ENCODE measurements at regions not wholly inside any gene's neighbourhood (a gene's known extent, or its start where the extent isn't known, plus 50 kb on each side); places are given as distances from the start of the nearest gene placed in this dataset.
"Not testable (repeated sequence)": the region's sequence is repeated elsewhere in the genome, so short reads cannot be mapped to it uniquely, and the experiment has no call there.

GRCh38 chr6:76852776-76853175 is 610.5 kb downstream of the HTR1B start:
- DNase-seq (ENCODE audit: low read depth), result no peak
- TF ChIP-seq, protein P1, sequence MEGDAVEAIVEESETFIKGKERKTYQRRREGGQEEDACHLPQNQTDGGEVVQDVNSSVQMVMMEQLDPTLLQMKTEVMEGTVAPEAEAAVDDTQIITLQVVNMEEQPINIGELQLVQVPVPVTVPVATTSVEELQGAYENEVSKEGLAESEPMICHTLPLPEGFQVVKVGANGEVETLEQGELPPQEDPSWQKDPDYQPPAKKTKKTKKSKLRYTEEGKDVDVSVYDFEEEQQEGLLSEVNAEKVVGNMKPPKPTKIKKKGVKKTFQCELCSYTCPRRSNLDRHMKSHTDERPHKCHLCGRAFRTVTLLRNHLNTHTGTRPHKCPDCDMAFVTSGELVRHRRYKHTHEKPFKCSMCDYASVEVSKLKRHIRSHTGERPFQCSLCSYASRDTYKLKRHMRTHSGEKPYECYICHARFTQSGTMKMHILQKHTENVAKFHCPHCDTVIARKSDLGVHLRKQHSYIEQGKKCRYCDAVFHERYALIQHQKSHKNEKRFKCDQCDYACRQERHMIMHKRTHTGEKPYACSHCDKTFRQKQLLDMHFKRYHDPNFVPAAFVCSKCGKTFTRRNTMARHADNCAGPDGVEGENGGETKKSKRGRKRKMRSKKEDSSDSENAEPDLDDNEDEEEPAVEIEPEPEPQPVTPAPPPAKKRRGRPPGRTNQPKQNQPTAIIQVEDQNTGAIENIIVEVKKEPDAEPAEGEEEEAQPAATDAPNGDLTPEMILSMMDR (IDR thresholded peaks at IDR 0.05; ENCODE audit: low read depth, low read length, missing control alignments), result no peak
- H3K4me3 ChIP-seq (ENCODE audit: low read depth, low read length), result no peak overlapping the region

DNA sequence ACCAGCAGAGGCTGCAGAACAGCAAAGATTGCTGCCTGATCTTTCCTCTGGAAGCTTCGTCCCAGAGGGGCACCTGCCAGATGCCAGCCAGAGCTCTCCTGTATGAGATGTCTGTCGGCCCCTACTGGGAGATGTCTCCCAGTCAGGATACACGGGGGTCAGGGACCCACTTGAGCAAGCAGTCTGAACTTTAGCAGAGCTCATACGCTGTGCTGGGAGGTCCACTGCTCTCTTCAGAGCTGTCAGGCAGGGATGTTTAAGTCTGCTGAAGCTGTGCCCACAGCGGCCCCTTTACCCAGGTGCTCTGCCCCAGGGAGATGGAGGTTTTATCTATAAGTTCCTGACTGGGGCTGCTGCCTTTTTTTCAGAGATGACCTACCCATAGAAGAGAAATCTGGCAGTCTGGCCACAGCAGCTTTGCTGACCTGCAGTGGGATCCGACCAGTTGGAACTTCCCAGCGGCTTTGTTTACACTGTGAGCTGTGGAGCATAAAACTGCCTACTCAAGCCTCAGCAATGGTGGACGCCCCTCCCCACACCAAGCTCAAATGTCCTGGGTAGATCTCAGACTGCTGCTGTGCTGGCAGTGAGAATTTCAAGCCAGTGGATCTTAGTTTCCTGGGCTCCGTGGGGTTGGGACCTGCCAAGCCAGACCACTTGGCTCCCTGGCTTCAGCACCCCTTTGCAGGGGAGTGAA is 613.9 kb downstream of the HTR1B start:
- not testable (repeated sequence) for H3K4me3 ChIP-seq (ENCODE audit: low read depth, low read length); DNase-seq (ENCODE audit: low read depth)

- no peak for DNase-seq (ENCODE audit: low read depth)
- TF ChIP-seq, protein P1 (IDR thresholded peaks at IDR 0.05; ENCODE audit: low read depth, low read length, missing control alignments), result no peak
- H3K4me3 ChIP-seq (ENCODE audit: low read depth, low read length), result no peak overlapping the region
These were observed 620.1 kb downstream of the HTR1B start for GRCh38 chr6:76843054-76843822.

DNA sequence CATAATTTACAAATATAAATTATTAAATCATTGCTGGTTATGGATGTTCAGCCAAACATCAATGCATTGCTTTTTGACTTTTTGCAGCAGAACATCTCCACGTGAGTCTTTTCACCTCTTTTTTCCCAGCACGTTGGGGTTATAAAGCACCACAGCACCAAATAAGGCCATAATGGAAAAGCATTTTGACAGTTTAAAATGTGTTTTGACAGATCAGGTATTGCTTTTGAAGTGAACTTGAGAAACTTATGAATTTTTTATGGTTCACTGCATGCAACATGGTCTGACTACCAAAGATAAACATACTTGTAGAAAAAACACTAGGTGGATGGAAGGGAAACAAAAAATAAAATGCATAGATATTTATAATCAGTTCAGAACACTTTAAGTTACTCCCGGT is 622.4 kb downstream of the HTR1B start:
- H3K4me3 ChIP-seq (ENCODE audit: low read depth, low read length), result no peak overlapping the region
- TF ChIP-seq, protein P1 (IDR thresholded peaks at IDR 0.05; ENCODE audit: low read depth, low read length, missing control alignments), result no peak
- DNase-seq (ENCODE audit: low read depth), result no peak

GRCh38 chr6:76840041-76840745 is 623.1 kb downstream of the HTR1B start:
- DNase-seq (ENCODE audit: low read depth), result no peak
- H3K4me3 ChIP-seq (ENCODE audit: low read depth, low read length), result no peak overlapping the region
- TF ChIP-seq, protein P1 (IDR thresholded peaks at IDR 0.05; ENCODE audit: low read depth, low read length, missing control alignments), result no peak

DNA sequence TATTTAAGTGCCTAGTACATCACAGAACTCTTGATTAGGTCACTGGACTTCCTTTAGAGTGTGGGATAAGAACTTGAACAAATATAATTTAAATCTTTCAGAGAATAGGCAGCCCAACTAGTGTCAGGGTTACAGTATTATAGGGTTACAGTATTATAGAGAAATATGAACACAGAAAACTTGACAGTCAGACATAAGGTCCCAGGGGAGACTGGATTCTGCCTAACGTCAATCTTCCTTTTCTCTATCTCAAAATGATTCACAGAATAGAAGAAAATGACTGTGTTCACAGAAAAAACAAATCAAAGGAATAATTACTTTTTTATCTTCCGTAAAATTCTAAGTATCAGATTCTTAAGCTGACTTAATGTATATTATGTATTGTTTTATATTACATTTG is 623.8 kb downstream of the HTR1B start:
- H3K4me3 ChIP-seq (ENCODE audit: low read depth, low read length), result no peak overlapping the region

DNA sequence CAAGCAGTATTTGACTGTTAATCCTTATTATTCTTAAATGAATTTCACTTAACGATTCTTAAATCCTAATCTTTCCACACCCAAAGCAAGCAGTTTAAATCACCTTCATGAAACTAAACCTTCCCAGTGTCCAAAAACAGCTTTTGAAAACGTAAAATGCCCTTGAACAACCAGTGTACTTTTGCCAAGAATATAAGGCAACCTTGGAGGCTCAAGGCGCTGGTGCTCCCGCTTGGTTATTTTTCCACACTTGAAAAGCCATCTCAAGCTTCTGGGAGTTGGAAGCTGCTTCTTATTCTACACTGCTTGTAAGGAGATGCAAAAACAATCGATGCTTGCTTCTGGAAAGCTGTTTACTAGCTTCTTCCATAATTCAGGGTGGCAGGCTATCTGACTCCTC is 625.7 kb downstream of the HTR1B start:
- TF ChIP-seq, protein P1 (IDR thresholded peaks at IDR 0.05; ENCODE audit: low read depth, low read length, missing control alignments), result no peak
- no peak for DNase-seq (ENCODE audit: low read depth)

More for the DNA sequence above, 623.8 kb downstream of the HTR1B start:
- DNase-seq (ENCODE audit: low read depth), result no peak
- TF ChIP-seq, protein P1 (IDR thresholded peaks at IDR 0.05; ENCODE audit: low read depth, low read length, missing control alignments), result no peak

More for the DNA sequence above, 625.7 kb downstream of the HTR1B start:
- H3K4me3 ChIP-seq (ENCODE audit: low read depth, low read length), result no peak overlapping the region
